Fibroblast of skin of back (primary cell): ENCODE measurements at regions not wholly inside any gene's neighbourhood (a gene's known extent, or its start where the extent isn't known, plus 50 kb on each side); places are given as distances from the start of the nearest gene placed in this dataset.
A peak's percentile ranks its signal among the peaks of the same experiment; 100 is the strongest.

Experiments
- DNase-seq: peaks from one replicate; pipeline ENCODE4 v3.0.0-alpha.2; 2013

GRCh38 chr21:41689289-41689583 lies 77.6 kb downstream of the RIPK4 start:
- no peak for DNase-seq

- no peak for DNase-seq
Measured at GRCh38 chr21:41687633-41688032, 79.2 kb downstream of the RIPK4 start.

- DNase-seq: no peak
Measured at GRCh38 chr21:41686664-41687063, 80.2 kb downstream of the RIPK4 start.

- DNase-seq: no peak
Measured at GRCh38 chr21:41685511-41686149, 81.2 kb downstream of the RIPK4 start.

- peak; percentile 85 for DNase-seq
Measured at GRCh38 chr21:41684381-41685245, 82.2 kb downstream of the RIPK4 start.

- DNase-seq: no peak
Measured at GRCh38 chr21:41683815-41684214, 83.0 kb downstream of the RIPK4 start.

- no peak for DNase-seq
Measured at GRCh38 chr21:41682719-41683179, 84.1 kb downstream of the RIPK4 start.

- DNase-seq: no peak
Measured at GRCh38 chr21:41681939-41682718, 84.7 kb downstream of the RIPK4 start.

GRCh38 chr21:41681348-41681801 lies 85.5 kb downstream of the RIPK4 start:
- DNase-seq: no peak

- no peak for DNase-seq
Measured at GRCh38 chr21:41680444-41681347, 86.2 kb downstream of the RIPK4 start.

- peak; percentile 98 for DNase-seq
Measured at GRCh38 chr21:41678924-41679318, 87.9 kb downstream of the RIPK4 start.

GRCh38 chr21:41678016-41678923 lies 88.6 kb downstream of the RIPK4 start:
- peak; percentile 63 for DNase-seq

GRCh38 chr21:41677671-41678015 lies 89.2 kb downstream of the RIPK4 start:
- no peak for DNase-seq

GRCh38 chr21:41676198-41676597 lies 90.7 kb downstream of the RIPK4 start:
- DNase-seq: no peak

GRCh38 chr21:41675574-41675973 lies 91.3 kb downstream of the RIPK4 start:
- DNase-seq: peak; percentile 47

GRCh38 chr21:41674402-41674801 lies 92.5 kb downstream of the RIPK4 start:
- no peak for DNase-seq

- no peak for DNase-seq
Measured at GRCh38 chr21:41673596-41674335, 93.1 kb downstream of the RIPK4 start.

- DNase-seq: no peak
Measured at GRCh38 chr21:41673071-41673470, 93.8 kb downstream of the RIPK4 start.

- DNase-seq: no peak
Measured at GRCh38 chr21:41672543-41672915, 94.3 kb downstream of the RIPK4 start.

GRCh38 chr21:41671859-41672542 lies 94.9 kb downstream of the RIPK4 start:
- no peak for DNase-seq
